ENCODE measurements at regions not wholly inside any gene's neighbourhood (a gene's known extent, or its start where the extent isn't known, plus 50 kb on each side); places are given as distances from the start of the nearest gene placed in this dataset.
"Not testable (repeated sequence)": the region's sequence is repeated elsewhere in the genome, so short reads cannot be mapped to it uniquely, and the experiment has no call there.

- no peak for DNase-seq
Measured at GRCh38 chr17:73855720-73856333, 211.6 kb upstream of the SDK2 start.

- DNase-seq, result no peak
Measured at GRCh38 chr17:73856556-73856955, 212.3 kb upstream of the SDK2 start.

- DNase-seq, result not testable (repeated sequence)
Measured at GRCh38 chr17:73859439-73860008, 215.3 kb upstream of the SDK2 start.

- no peak for DNase-seq
Measured at GRCh38 chr17:73861543-73861942, 217.3 kb upstream of the SDK2 start.

- DNase-seq, result no peak
Measured at GRCh38 chr17:73863761-73864535, 219.7 kb upstream of the SDK2 start.

GRCh38 chr17:73865831-73866230 is 221.6 kb upstream of the SDK2 start:
- DNase-seq, result no peak

GRCh38 chr17:73867056-73867455 is 222.8 kb upstream of the SDK2 start:
- no peak for DNase-seq

GRCh38 chr17:73870068-73870467 is 225.8 kb upstream of the SDK2 start:
- no peak for DNase-seq

GRCh38 chr17:73870473-73870872 is 226.2 kb upstream of the SDK2 start:
- DNase-seq, result no peak

- no peak for DNase-seq
Measured at GRCh38 chr17:73872816-73873215, 228.6 kb upstream of the SDK2 start.

- DNase-seq, result no peak
Measured at GRCh38 chr17:73874008-73874720, 229.9 kb upstream of the SDK2 start.

GRCh38 chr17:73875346-73875745 is 231.1 kb upstream of the SDK2 start:
- DNase-seq, result no peak

GRCh38 chr17:73877962-73878361 is 233.7 kb upstream of the SDK2 start:
- no peak for DNase-seq

- no peak for DNase-seq
Measured at GRCh38 chr17:73878923-73879322, 234.7 kb upstream of the SDK2 start.

- DNase-seq, result no peak
Measured at GRCh38 chr17:73879987-73880386, 235.7 kb upstream of the SDK2 start.

- DNase-seq, result no peak
Measured at GRCh38 chr17:73882590-73882989, 238.3 kb upstream of the SDK2 start.

GRCh38 chr17:73883175-73883574 is 238.9 kb upstream of the SDK2 start:
- DNase-seq, result no peak

- no peak for DNase-seq
Measured at GRCh38 chr17:73887739-73888138, 243.5 kb upstream of the SDK2 start.

- no peak for DNase-seq
Measured at GRCh38 chr17:73888862-73889261, 244.6 kb upstream of the SDK2 start.

- no peak for DNase-seq
Measured at GRCh38 chr17:73889439-73889838, 245.2 kb upstream of the SDK2 start.

GRCh38 chr17:73890831-73891405 is 246.7 kb upstream of the SDK2 start:
- DNase-seq, result no peak

- DNase-seq, result no peak
Measured at GRCh38 chr17:73895157-73895556, 250.9 kb upstream of the SDK2 start.

- no peak for DNase-seq
Measured at GRCh38 chr17:73896966-73897365, 252.7 kb upstream of the SDK2 start.

Data from activated CD4-positive, alpha-beta T cell treated with anti-CD3 and anti-CD28 coated beads for 1 hour (primary cell).